HG02852 (cell line): ENCODE measurements at regions not wholly inside any gene's neighbourhood (a gene's known extent, or its start where the extent isn't known, plus 50 kb on each side); places are given as distances from the start of the nearest gene placed in this dataset.
"Not testable (repeated sequence)": the region's sequence is repeated elsewhere in the genome, so short reads cannot be mapped to it uniquely, and the experiment has no call there.

Experiments used
- ATAC-seq: cut with Tn5 transposase; IDR thresholded peaks from one replicate; pipeline ENCODE4 v1.9.1; 2021; ENCODE audit warnings: mild to moderate bottlenecking, moderate library complexity; ENCODE audit not compliant: unreplicated experiment

GRCh38 chr11:28838741-28839140, 730.6 kb downstream of the METTL15 start:
- ATAC-seq, result no peak

- ATAC-seq, result no peak
Measured at GRCh38 chr11:28837599-28837998, 729.4 kb downstream of the METTL15 start.

- ATAC-seq, result no peak
Measured at GRCh38 chr11:28836285-28837081, 728.3 kb downstream of the METTL15 start.

- no peak for ATAC-seq
Measured at GRCh38 chr11:28835790-28836189, 727.6 kb downstream of the METTL15 start.

- ATAC-seq, result no peak
Measured at GRCh38 chr11:28835317-28835716, 727.1 kb downstream of the METTL15 start.

GRCh38 chr11:28834877-28835276, 726.7 kb downstream of the METTL15 start:
- no peak for ATAC-seq

GRCh38 chr11:28833670-28834069, 725.5 kb downstream of the METTL15 start:
- no peak for ATAC-seq

- ATAC-seq, result no peak
Measured at GRCh38 chr11:28833169-28833568, 725.0 kb downstream of the METTL15 start.

- no peak for ATAC-seq
Measured at GRCh38 chr11:28826807-28827206, 718.6 kb downstream of the METTL15 start.

- no peak for ATAC-seq
Measured at GRCh38 chr11:28822576-28822975, 714.4 kb downstream of the METTL15 start.

- ATAC-seq, result no peak
Measured at GRCh38 chr11:28820296-28820989, 712.3 kb downstream of the METTL15 start.

- no peak for ATAC-seq
Measured at GRCh38 chr11:28819741-28820140, 711.6 kb downstream of the METTL15 start.

GRCh38 chr11:28815110-28815509, 706.9 kb downstream of the METTL15 start:
- no peak for ATAC-seq

- no peak for ATAC-seq
Measured at GRCh38 chr11:28808771-28809170, 700.6 kb downstream of the METTL15 start.

- ATAC-seq, result no peak
Measured at GRCh38 chr11:28799316-28799715, 691.1 kb downstream of the METTL15 start.

GRCh38 chr11:28798286-28798685, 690.1 kb downstream of the METTL15 start:
- ATAC-seq, result no peak

GRCh38 chr11:28797536-28797935, 689.3 kb downstream of the METTL15 start:
- no peak for ATAC-seq

GRCh38 chr11:28794405-28794804, 686.2 kb downstream of the METTL15 start:
- ATAC-seq, result no peak

GRCh38 chr11:28793282-28793738, 685.1 kb downstream of the METTL15 start:
- ATAC-seq, result no peak

GRCh38 chr11:28792856-28793255, 684.7 kb downstream of the METTL15 start:
- ATAC-seq, result no peak

GRCh38 chr11:28787897-28788296, 679.7 kb downstream of the METTL15 start:
- not testable (repeated sequence) for ATAC-seq

- ATAC-seq, result no peak
Measured at GRCh38 chr11:28777126-28777525, 668.9 kb downstream of the METTL15 start.
